Testis (tissue), 2 donors: ENCODE measurements at regions not wholly inside any gene's neighbourhood (a gene's known extent, or its start where the extent isn't known, plus 50 kb on each side); places are given as distances from the start of the nearest gene placed in this dataset.

Experiments
- DNase-seq: peaks from one replicate; pipeline ENCODE4 v3.0.0-alpha.2; 2019
- H3K27ac ChIP-seq, 2 donors: fragments of 200-600 bp; sonication (generic); one replicate each; pipeline ENCODE4 v1.5.1; 2019
- H3K27me3 ChIP-seq: fragments of 200-600 bp; sonication (generic); one replicate; pipeline ENCODE4 v1.5.1; 2019
- H3K36me3 ChIP-seq: fragments of 200-600 bp; sonication (generic); one replicate; pipeline ENCODE4 v1.5.1; 2017; ENCODE audit warnings: low read depth; ENCODE audit errors: missing control alignments
- H3K4me1 ChIP-seq: fragments of 200-600 bp; sonication (generic); one replicate; pipeline ENCODE4 v1.5.1; 2019
- H3K4me3 ChIP-seq, 2 donors: fragments of 200-600 bp; sonication (generic); one replicate each; pipeline ENCODE4 v1.5.1; 2017 to 2019
- H3K9me3 ChIP-seq: fragments of 200-600 bp; sonication (generic); one replicate; pipeline ENCODE4 v1.5.1; 2017
- CTCF ChIP-seq, 3 experiments: fragments of 450-650 bp in 2 of 3; fragments of 200-600 bp in 1 of 3; sonication (generic) in 1 of 3; IDR thresholded peaks; one replicate each; pipeline ENCODE4 v1.5.1; 2016 to 2019; ENCODE audit warnings: antibody characterized with exemption in 3 of 3, mild to moderate bottlenecking in 2 of 3, moderate library complexity in 1 of 3
- POLR2A ChIP-seq: fragments of 450-650 bp; IDR thresholded peaks from one replicate; pipeline ENCODE4 v1.6.1; 2017; ENCODE audit warnings: antibody characterized with exemption, mild to moderate bottlenecking, moderate library complexity
- WGBS, 2 donors: methylation state at CpG; one replicate each; pipeline ENCODE4 v1.1.5; 2018; 5-methylcytosine and 5-hydroxymethylcytosine counted together
- intact Hi-C: fragments of 100-400 bp; cut with DNase I; formaldehyde crosslinking; loops from one replicate; pipeline ENCODE4 v1.15.1; 2023; ENCODE audit warnings: low total_unique reads

- Histone ChIP-seq H3K27me3 (no peaks in the 10 kb centered on the region), H3K4me1 (no peaks in the 10 kb centered on the region), H3K9me3 (no peaks in the 10 kb centered on the region), H3K4me3 (no peak overlapping the region), H3K36me3 (no peaks in the 10 kb centered on the region), H3K27ac (no peak overlapping the region)
- 94 to 95% methylated on average over 9 to 10 of the region's 10 CpGs for WGBS, 2 donors
- no peak for TF ChIP-seq CTCF (IDR thresholded peaks at IDR 0.05)
- no peak for TF ChIP-seq POLR2A
- no peak for DNase-seq
- intact Hi-C loops, result no loop called here
Measured at GRCh38 chr17:79443026-79443425, 167.8 kb downstream of the RBFOX3 start.

GRCh38 chr17:79441356-79442160 is 169.3 kb downstream of the RBFOX3 start:
- H3K9me3 ChIP-seq, result no peaks in the 10 kb centered on the region
- intact Hi-C loops, result no loop called here
- no peak overlapping the region for H3K27ac ChIP-seq
- WGBS, 2 donors, result 74 to 77% methylated on average over 8 to 15 of the region's 15 CpGs
- no peaks in the 10 kb centered on the region for H3K4me1 ChIP-seq
- no peaks in the 10 kb centered on the region for H3K27me3 ChIP-seq
- no peaks in the 10 kb centered on the region for H3K36me3 ChIP-seq
- no peak for DNase-seq
- no peak for TF ChIP-seq CTCF (IDR thresholded peaks at IDR 0.05)
- TF ChIP-seq POLR2A, result no peak
- H3K4me3 ChIP-seq, result no peak overlapping the region

- Histone ChIP-seq H3K27me3 (no peaks in the 10 kb centered on the region), H3K4me3 (no peak overlapping the region), H3K9me3 (no peaks in the 10 kb centered on the region), H3K4me1 (no peaks in the 10 kb centered on the region), H3K27ac (no peak overlapping the region), H3K36me3 (no peaks in the 10 kb centered on the region)
- intact Hi-C loops, result no loop called here
- 87 to 95% methylated on average over 11 to 14 of the region's 14 CpGs for WGBS, 2 donors
- no peak for TF ChIP-seq POLR2A
- TF ChIP-seq CTCF (IDR thresholded peaks at IDR 0.05), result no peak
- no peak for DNase-seq
Measured at GRCh38 chr17:79440251-79440650, 170.6 kb downstream of the RBFOX3 start.

GRCh38 chr17:79439493-79439892 is 171.4 kb downstream of the RBFOX3 start:
- DNase-seq, result no peak
- no peaks in the 10 kb centered on the region for H3K36me3 ChIP-seq
- TF ChIP-seq CTCF (IDR thresholded peaks at IDR 0.05) (no peak), POLR2A (no peak)
- no peak overlapping the region for H3K4me3 ChIP-seq
- no peak overlapping the region for H3K27ac ChIP-seq
- H3K27me3 ChIP-seq, result no peaks in the 10 kb centered on the region
- no peaks in the 10 kb centered on the region for H3K4me1 ChIP-seq
- intact Hi-C loops, result no loop called here
- H3K9me3 ChIP-seq, result no peaks in the 10 kb centered on the region
- WGBS, 2 donors, result 95 to 100% methylated on average over 2 to 6 of the region's 6 CpGs
